Choroid plexus epithelial cell (primary cell): ENCODE measurements at regions not wholly inside any gene's neighbourhood (a gene's known extent, or its start where the extent isn't known, plus 50 kb on each side); places are given as distances from the start of the nearest gene placed in this dataset.

Experiments
- DNase-seq: peaks from one replicate; pipeline ENCODE4 v3.0.0-alpha.2; 2010; ENCODE audit warnings: low read depth
- H3K4me3 ChIP-seq: 2 replicates; pipeline ENCODE4 v1.5.1; 2011; ENCODE audit warnings: low read depth, mild to moderate bottlenecking, control low read depth, low read length, moderate library complexity
- TF ChIP-seq, protein P1 (sequence below): conservative IDR thresholded peaks from 2 replicates; pipeline ENCODE4 v1.5.1; 2011; ENCODE audit warnings: low read depth, mild to moderate bottlenecking, control low read depth, inconsistent platforms, low read length, moderate library complexity

DNA sequence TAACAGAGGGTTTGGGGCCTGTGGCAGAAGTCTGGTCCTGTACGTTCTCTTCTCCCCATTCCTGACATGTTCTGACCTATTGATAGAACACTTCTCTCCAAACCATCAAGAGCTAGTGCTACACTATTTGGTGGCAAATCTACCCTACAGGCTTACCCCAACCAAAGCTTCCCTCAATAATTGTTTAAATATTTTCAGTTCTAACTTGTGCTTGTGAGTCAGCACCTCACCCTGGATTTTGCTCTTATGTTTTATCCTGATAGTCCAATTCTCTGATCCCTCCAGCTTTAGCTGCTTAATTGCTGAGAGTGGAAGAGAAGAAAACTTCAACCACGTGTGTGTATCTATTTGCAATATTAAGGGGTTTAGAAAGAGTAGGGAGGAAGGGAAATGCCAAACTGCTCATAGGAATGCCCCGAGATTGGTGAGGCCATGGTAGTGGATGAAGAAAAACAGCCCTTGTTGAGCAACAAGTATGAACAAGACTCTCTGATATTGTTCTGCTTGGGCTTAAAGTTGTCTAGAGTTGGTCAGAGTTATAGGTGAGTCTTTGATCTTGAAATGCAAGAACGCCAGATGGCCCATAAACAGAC is 67.8 kb upstream of the PARD3B start:
- TF ChIP-seq, protein P1, sequence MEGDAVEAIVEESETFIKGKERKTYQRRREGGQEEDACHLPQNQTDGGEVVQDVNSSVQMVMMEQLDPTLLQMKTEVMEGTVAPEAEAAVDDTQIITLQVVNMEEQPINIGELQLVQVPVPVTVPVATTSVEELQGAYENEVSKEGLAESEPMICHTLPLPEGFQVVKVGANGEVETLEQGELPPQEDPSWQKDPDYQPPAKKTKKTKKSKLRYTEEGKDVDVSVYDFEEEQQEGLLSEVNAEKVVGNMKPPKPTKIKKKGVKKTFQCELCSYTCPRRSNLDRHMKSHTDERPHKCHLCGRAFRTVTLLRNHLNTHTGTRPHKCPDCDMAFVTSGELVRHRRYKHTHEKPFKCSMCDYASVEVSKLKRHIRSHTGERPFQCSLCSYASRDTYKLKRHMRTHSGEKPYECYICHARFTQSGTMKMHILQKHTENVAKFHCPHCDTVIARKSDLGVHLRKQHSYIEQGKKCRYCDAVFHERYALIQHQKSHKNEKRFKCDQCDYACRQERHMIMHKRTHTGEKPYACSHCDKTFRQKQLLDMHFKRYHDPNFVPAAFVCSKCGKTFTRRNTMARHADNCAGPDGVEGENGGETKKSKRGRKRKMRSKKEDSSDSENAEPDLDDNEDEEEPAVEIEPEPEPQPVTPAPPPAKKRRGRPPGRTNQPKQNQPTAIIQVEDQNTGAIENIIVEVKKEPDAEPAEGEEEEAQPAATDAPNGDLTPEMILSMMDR = no peak
- DNase-seq = peak; percentile 25
- no peak overlapping the region for H3K4me3 ChIP-seq

DNA sequence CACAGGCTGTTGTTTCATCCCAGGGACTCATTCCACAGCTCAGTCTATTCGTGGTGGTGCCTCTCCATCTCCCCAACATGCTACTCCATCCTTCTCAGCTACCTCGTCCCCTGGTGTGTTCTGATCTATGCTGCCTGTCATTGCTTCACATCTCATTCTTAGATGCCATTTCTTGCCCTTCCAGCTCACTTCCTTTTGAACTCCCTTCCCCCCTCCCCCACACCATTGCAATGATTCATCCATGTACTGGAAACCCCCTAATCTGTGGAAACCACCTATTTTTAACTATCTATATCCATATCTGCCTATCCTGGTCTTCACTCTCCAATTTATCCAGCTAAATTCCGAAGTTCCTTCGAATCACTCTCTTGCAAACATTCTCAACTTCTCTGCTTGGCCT is 65.7 kb upstream of the PARD3B start:
- peak; percentile 53 for DNase-seq
- no peak overlapping the region for H3K4me3 ChIP-seq
- TF ChIP-seq, protein P1 = no peak

DNA sequence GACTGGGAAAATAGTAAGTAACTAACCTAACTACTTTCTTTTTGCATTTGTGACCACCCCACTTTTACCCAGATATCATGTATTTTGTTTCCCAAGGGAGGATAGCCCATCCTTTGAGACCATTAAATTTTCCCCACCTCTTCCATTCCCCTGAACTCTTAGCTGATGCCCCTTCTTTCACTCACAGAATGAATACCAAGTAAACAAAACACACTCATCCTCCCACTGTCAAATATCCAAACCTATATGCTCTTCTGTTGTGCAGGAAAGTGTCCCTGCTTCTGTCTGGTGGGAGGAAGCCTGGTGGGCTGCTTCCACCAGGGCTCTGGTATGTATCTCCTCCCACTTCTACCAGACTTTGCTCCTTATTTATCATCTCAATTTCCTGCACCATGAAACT is 64.6 kb upstream of the PARD3B start:
- no peak for DNase-seq
- no peak overlapping the region for H3K4me3 ChIP-seq
- TF ChIP-seq, protein P1 = no peak

- peak; percentile 18 for DNase-seq
- TF ChIP-seq, protein P1 = no peak
- no peak overlapping the region for H3K4me3 ChIP-seq
Observed at GRCh38 chr2:204483608-204484081, 61.6 kb upstream of the PARD3B start.

- DNase-seq = no peak
Observed at GRCh38 chr2:204486321-204486720, 59.0 kb upstream of the PARD3B start.

DNA sequence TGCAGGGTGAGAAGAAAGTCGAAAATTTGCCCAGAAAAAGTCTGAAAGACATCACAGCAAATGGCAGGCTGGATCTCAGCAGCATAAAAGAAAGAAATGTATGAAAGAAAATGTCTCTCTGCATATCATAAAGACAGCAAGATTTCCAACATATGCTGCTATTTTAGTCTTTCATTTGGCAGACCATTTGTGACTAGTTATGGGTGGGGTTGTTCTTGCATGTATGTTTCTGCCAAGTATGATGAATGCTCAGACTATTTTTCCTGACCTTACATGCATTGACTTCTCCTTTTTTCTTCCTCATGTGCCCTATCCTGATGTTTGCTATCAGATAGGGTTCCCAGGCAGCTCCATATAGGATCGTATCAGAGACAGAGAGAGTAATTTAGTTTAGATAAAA is 58.5 kb upstream of the PARD3B start:
- TF ChIP-seq, protein P1 = no peak
- DNase-seq = peak; percentile 44
- no peak overlapping the region for H3K4me3 ChIP-seq

More at GRCh38 chr2:204486321-204486720, 59.0 kb upstream of the PARD3B start:
- no peak overlapping the region for H3K4me3 ChIP-seq
- TF ChIP-seq, protein P1 = no peak
